Adrenal gland (tissue), 9 donors: ENCODE measurements at regions not wholly inside any gene's neighbourhood (a gene's known extent, or its start where the extent isn't known, plus 50 kb on each side); places are given as distances from the start of the nearest gene placed in this dataset.

ENCODE experiments used
- DNase-seq, 7 donors: peaks; one replicate each; pipeline ENCODE4 v3.0.0-alpha.2; 2019 to 2020
- H3K27ac ChIP-seq, 5 donors: fragments of 200-600 bp; sonication (generic) in 4 of 5; 1 replicate in 3 of 5; 2 replicates in 2 of 5; pipeline versions ENCODE4 v1.5.1 to v1.8.0; 2016 to 2020; ENCODE audit warnings: mild to moderate bottlenecking in 1 of 5
- H3K27me3 ChIP-seq: fragments of 200-600 bp; 2 replicates; pipeline ENCODE4 v1.8.0; 2021
- H3K36me3 ChIP-seq, 2 donors: fragments of 200-600 bp; replicated peaks in 1 of 2; 1 replicate in 1 of 2; 2 replicates in 1 of 2; pipeline versions ENCODE4 v1.5.1 to v1.8.0; 2018 to 2022
- H3K4me1 ChIP-seq, 2 donors: fragments of 200-600 bp; replicated peaks in 1 of 2; 1 replicate in 1 of 2; 2 replicates in 1 of 2; pipeline versions ENCODE4 v1.5.1 to v1.8.0; 2018 to 2021
- H3K4me3 ChIP-seq, 4 donors: fragments of 200-600 bp; sonication (generic) in 3 of 4; one replicate each; pipeline ENCODE4 v1.5.1; 2016 to 2018
- H3K9me3 ChIP-seq, 3 donors: fragments of 200-600 bp; sonication (generic) in 1 of 3; replicated peaks in 1 of 3; 1 replicate in 2 of 3; 2 replicates in 1 of 3; pipeline versions ENCODE4 v1.5.1 to v1.8.0; 2016 to 2021
- CTCF ChIP-seq, 6 experiments: fragments of 450-650 bp in 4 of 6; fragments of 200-600 bp in 2 of 6; sonication (generic) in 1 of 6; IDR thresholded peaks; 1 replicate in 5 of 6; 2 replicates in 1 of 6; pipeline versions ENCODE4 v1.5.1 to v1.8.0; 2016 to 2021; ENCODE audit warnings: antibody characterized with exemption in 6 of 6, mild to moderate bottlenecking in 2 of 6, moderate library complexity in 1 of 6
- POLR2A ChIP-seq, 2 donors: fragments of 450-650 bp; IDR thresholded peaks; one replicate each; pipeline ENCODE4 v1.6.1; 2017; ENCODE audit warnings: antibody characterized with exemption in 2 of 2, mild to moderate bottlenecking in 2 of 2, moderate library complexity in 1 of 2
- WGBS, 4 donors: extraction: QIAGEN DNeasy Blood & Tissue Kit in 2 of 4; methylation state at CpG; one replicate each; pipeline versions ENCODE4 v1.1.5 to v1.1.7; 2013 to 2017; 5-methylcytosine and 5-hydroxymethylcytosine counted together
- intact Hi-C, 2 donors: fragments of 100-400 bp; cut with DNase I; formaldehyde crosslinking; loops; one replicate each; pipeline versions ENCODE4 v1.14.1 to v1.15.0; 2022 to 2023
- donor health status: healthy with polysubstance abuse.
- donor health status: Bipolar disorder and iron deficiency.
- donor health status: DM: yes; HTN: yes; CAD: no.
- donor health status: DM: no; HTN: no; CAD: no.
- donor health status: DM: no; HTN: no; CAD: no.

GRCh38 chr7:156122752-156123354 lies 310.6 kb upstream of the SHH start:
- 87 to 96% (median 91%) methylated on average over 18 to 23 of the region's 23 CpGs for WGBS, 4 donors
- Histone ChIP-seq H3K9me3 (no peaks in the 10 kb centered on the region), H3K27ac (no peak overlapping the region), H3K4me3 (no peak overlapping the region), H3K36me3 (no peaks in the 10 kb centered on the region), H3K4me1 (peaks cover 9 to 13% of the 10 kb centered on the region in 2 donors), H3K27me3 (no peaks in the 10 kb centered on the region)
- intact Hi-C loops = no loop called here
- DNase-seq = no peak
- TF ChIP-seq POLR2A (IDR thresholded peaks at IDR 0.05) (no peak), CTCF (IDR thresholded peaks at IDR 0.05) (no peak)

- Histone ChIP-seq H3K36me3 (no peaks in the 10 kb centered on the region), H3K4me1 (peaks cover 13 to 22% of the 10 kb centered on the region in 2 donors), H3K27me3 (no peaks in the 10 kb centered on the region), H3K27ac (no peak overlapping the region), H3K4me3 (no peak overlapping the region), H3K9me3 (no peaks in the 10 kb centered on the region)
- intact Hi-C loops = no loop called here
- TF ChIP-seq POLR2A (IDR thresholded peaks at IDR 0.05) (no peak), CTCF (IDR thresholded peaks at IDR 0.05) (no peak)
- WGBS, 4 donors = 87 to 93% (median 92%) methylated on average over 14 to 17 of the region's 17 CpGs
- DNase-seq = no peak
Measured at GRCh38 chr7:156121956-156122355, 309.7 kb upstream of the SHH start.

GRCh38 chr7:156121434-156121833 lies 309.2 kb upstream of the SHH start:
- intact Hi-C loops = no loop called here
- no peak for DNase-seq
- H3K27me3 ChIP-seq = no peaks in the 10 kb centered on the region
- H3K4me3 ChIP-seq = no peak overlapping the region
- 87 to 98% (median 94%) methylated on average over 7 to 10 of the region's 10 CpGs for WGBS, 4 donors
- no peak overlapping the region for H3K27ac ChIP-seq
- H3K9me3 ChIP-seq = no peaks in the 10 kb centered on the region
- peaks cover 13 to 25% of the 10 kb centered on the region in 2 donors for H3K4me1 ChIP-seq
- H3K36me3 ChIP-seq = no peaks in the 10 kb centered on the region
- TF ChIP-seq POLR2A (IDR thresholded peaks at IDR 0.05) = no peak
- TF ChIP-seq CTCF (IDR thresholded peaks at IDR 0.05) = no peak

- H3K9me3 ChIP-seq = no peaks in the 10 kb centered on the region
- no peak for TF ChIP-seq POLR2A (IDR thresholded peaks at IDR 0.05)
- TF ChIP-seq CTCF (IDR thresholded peaks at IDR 0.05) = no peak
- no peaks in the 10 kb centered on the region for H3K27me3 ChIP-seq
- no peak overlapping the region for H3K4me3 ChIP-seq
- H3K36me3 ChIP-seq = no peaks in the 10 kb centered on the region
- no peak for DNase-seq
- no peak overlapping the region for H3K27ac ChIP-seq
- intact Hi-C loops = no loop called here
- WGBS, 4 donors = 93 to 98% (median 94%) methylated on average over 17 of the region's 17 CpGs
- peaks cover 13 to 25% of the 10 kb centered on the region in 2 donors for H3K4me1 ChIP-seq
Measured at GRCh38 chr7:156120552-156120951, 308.3 kb upstream of the SHH start.
